Type B pancreatic cell (in vitro differentiated cells): ENCODE measurements at regions not wholly inside any gene's neighbourhood (a gene's known extent, or its start where the extent isn't known, plus 50 kb on each side); places are given as distances from the start of the nearest gene placed in this dataset.
"Not testable (repeated sequence)": the region's sequence is repeated elsewhere in the genome, so short reads cannot be mapped to it uniquely, and the experiment has no call there.

Experiments
- DNase-seq: peaks from one replicate; pipeline ENCODE4 v3.0.0; 2021; ENCODE audit warnings: mixed read lengths; ENCODE audit not compliant: unreplicated experiment; ENCODE audit errors: extremely low spot score
- H3K27ac Mint-ChIP-seq: 2 replicates; pipeline ENCODE4 v1.8.0; 2021; ENCODE audit warnings: mild to moderate bottlenecking, mixed read lengths
- H3K27me3 Mint-ChIP-seq: 2 replicates; pipeline ENCODE4 v1.8.0; 2021; ENCODE audit warnings: mixed read lengths
- H3K36me3 Mint-ChIP-seq: 2 replicates; pipeline ENCODE4 v1.8.0; 2021; ENCODE audit warnings: mixed read lengths
- H3K4me1 Mint-ChIP-seq: one replicate; pipeline ENCODE4 v1.8.0; 2021; ENCODE audit warnings: mixed read lengths; ENCODE audit not compliant: unreplicated experiment
- H3K4me3 Mint-ChIP-seq: 2 replicates; pipeline ENCODE4 v1.8.0; 2021; ENCODE audit warnings: mild to moderate bottlenecking, mixed read lengths
- H3K9me3 Mint-ChIP-seq: 2 replicates; pipeline ENCODE4 v1.8.0; 2021; ENCODE audit warnings: mixed read lengths
- CTCF ChIP-seq: fragments of 200-600 bp; sonication (generic); conservative IDR thresholded peaks from 2 replicates; pipeline ENCODE4 v1.5.0; 2021; ENCODE audit warnings: antibody characterized with exemption, mild to moderate bottlenecking

- no peak overlapping the region for H3K4me3 Mint-ChIP-seq
- H3K27ac Mint-ChIP-seq = no peak overlapping the region
- H3K36me3 Mint-ChIP-seq = no peaks in the 10 kb centered on the region
- no peaks in the 10 kb centered on the region for H3K4me1 Mint-ChIP-seq
- no peak for TF ChIP-seq CTCF
- no peaks in the 10 kb centered on the region for H3K9me3 Mint-ChIP-seq
- DNase-seq = no peak
- peaks cover 17% of the 10 kb centered on the region for H3K27me3 Mint-ChIP-seq
Observed at GRCh38 chr5:169390265-169390664, 89.3 kb upstream of the SLIT3 start.

GRCh38 chr5:169389318-169389717, 88.4 kb upstream of the SLIT3 start:
- TF ChIP-seq CTCF = no peak
- Mint-ChIP-seq H3K4me3 (no peak overlapping the region), H3K36me3 (no peaks in the 10 kb centered on the region), H3K27me3 (peaks cover 14% of the 10 kb centered on the region), H3K27ac (no peak overlapping the region), H3K9me3 (no peaks in the 10 kb centered on the region), H3K4me1 (peaks cover 8% of the 10 kb centered on the region)
- DNase-seq = no peak

- Mint-ChIP-seq H3K9me3 (no peaks in the 10 kb centered on the region), H3K27me3 (peaks cover 15% of the 10 kb centered on the region), H3K27ac (no peak overlapping the region), H3K36me3 (no peaks in the 10 kb centered on the region), H3K4me1 (peaks cover 8% of the 10 kb centered on the region), H3K4me3 (no peak overlapping the region)
- no peak for TF ChIP-seq CTCF
- no peak for DNase-seq
Observed at GRCh38 chr5:169385636-169386035, 84.7 kb upstream of the SLIT3 start.

- Mint-ChIP-seq H3K4me1 (peaks cover 8% of the 10 kb centered on the region), H3K9me3 (no peaks in the 10 kb centered on the region), H3K27me3 (peaks cover 7% of the 10 kb centered on the region), H3K4me3 (no peak overlapping the region), H3K27ac (no peak overlapping the region), H3K36me3 (no peaks in the 10 kb centered on the region)
- no peak for TF ChIP-seq CTCF
- DNase-seq = no peak
Observed at GRCh38 chr5:169384661-169385060, 83.7 kb upstream of the SLIT3 start.

GRCh38 chr5:169374761-169375160, 73.8 kb upstream of the SLIT3 start:
- H3K27me3 Mint-ChIP-seq = peaks cover 10% of the 10 kb centered on the region
- no peak for TF ChIP-seq CTCF
- DNase-seq = no peak
- H3K27ac Mint-ChIP-seq = no peak overlapping the region
- no peaks in the 10 kb centered on the region for H3K36me3 Mint-ChIP-seq
- no peak overlapping the region for H3K4me3 Mint-ChIP-seq
- no peaks in the 10 kb centered on the region for H3K9me3 Mint-ChIP-seq
- no peaks in the 10 kb centered on the region for H3K4me1 Mint-ChIP-seq

- no peak for DNase-seq
- Mint-ChIP-seq H3K9me3 (peaks cover 3% of the 10 kb centered on the region), H3K4me1 (no peaks in the 10 kb centered on the region), H3K27ac (no peak overlapping the region), H3K36me3 (no peaks in the 10 kb centered on the region), H3K27me3 (peaks cover 12% of the 10 kb centered on the region), H3K4me3 (no peak overlapping the region)
- no peak for TF ChIP-seq CTCF
Observed at GRCh38 chr5:169374111-169374510, 73.2 kb upstream of the SLIT3 start.

GRCh38 chr5:169371801-169372200, 70.9 kb upstream of the SLIT3 start:
- H3K27ac Mint-ChIP-seq, H3K4me1 Mint-ChIP-seq: not testable (repeated sequence)

More at GRCh38 chr5:169371801-169372200, 70.9 kb upstream of the SLIT3 start:
- peaks cover 24% of the 10 kb centered on the region for H3K27me3 Mint-ChIP-seq
- DNase-seq, H3K4me3 Mint-ChIP-seq, H3K36me3 Mint-ChIP-seq, H3K9me3 Mint-ChIP-seq: not testable (repeated sequence)
